ENCODE measurements at regions not wholly inside any gene's neighbourhood (a gene's known extent, or its start where the extent isn't known, plus 50 kb on each side); places are given as distances from the start of the nearest gene placed in this dataset.

GRCh38 chr1:166283600-166283999, 116.8 kb upstream of the FAM78B start:
- Histone ChIP-seq H3K27me3 (ENCODE audit: insufficient read depth, poor library complexity, severe bottlenecking) (no peaks in the 10 kb centered on the region), H3K4me3 (replicated peaks; ENCODE audit: insufficient read depth, low read length) (no peak overlapping the region), H3K27ac (replicated peaks) (no peak overlapping the region)
- TF ChIP-seq CTCF (IDR thresholded peaks at IDR 0.05; ENCODE audit: insufficient read depth, low read length) (no peak), REST (IDR thresholded peaks at IDR 0.05; ENCODE audit: insufficient replicate concordance, low read depth) (no peak), SPI1 (IDR thresholded peaks at IDR 0.05; ENCODE audit: borderline replicate concordance, low read depth) (no peak), GABPA (IDR thresholded peaks at IDR 0.05; ENCODE audit: low read depth) (no peak), POLR2AphosphoS5 (IDR thresholded peaks at IDR 0.05; ENCODE audit: low read depth) (no peak)
- DNase-seq (ENCODE audit: low read depth in 1 of 2, low spot score in 1 of 2) = no peak

GRCh38 chr1:166289309-166290050, 122.7 kb upstream of the FAM78B start:
- no peak for TF ChIP-seq REST (IDR thresholded peaks at IDR 0.05; ENCODE audit: insufficient replicate concordance, low read depth)
- TF ChIP-seq POLR2AphosphoS5 (IDR thresholded peaks at IDR 0.05; ENCODE audit: low read depth) = no peak
- no peak for DNase-seq (ENCODE audit: low read depth in 1 of 2, low spot score in 1 of 2)
- no peaks in the 10 kb centered on the region for H3K27me3 ChIP-seq (ENCODE audit: insufficient read depth, poor library complexity, severe bottlenecking)
- no peak overlapping the region for H3K4me3 ChIP-seq (replicated peaks; ENCODE audit: insufficient read depth, low read length)
- no peak overlapping the region for H3K27ac ChIP-seq (replicated peaks)

GRCh38 chr1:166295656-166296055, 128.9 kb upstream of the FAM78B start:
- TF ChIP-seq CTCF (IDR thresholded peaks at IDR 0.05; ENCODE audit: insufficient read depth, low read length) (no peak), GABPA (IDR thresholded peaks at IDR 0.05; ENCODE audit: low read depth) (no peak), POLR2AphosphoS5 (IDR thresholded peaks at IDR 0.05; ENCODE audit: low read depth) (no peak), REST (IDR thresholded peaks at IDR 0.05; ENCODE audit: insufficient replicate concordance, low read depth) (no peak), SPI1 (IDR thresholded peaks at IDR 0.05; ENCODE audit: borderline replicate concordance, low read depth) (no peak)
- DNase-seq (ENCODE audit: low read depth in 1 of 2, low spot score in 1 of 2) = no peak
- Histone ChIP-seq H3K27me3 (ENCODE audit: insufficient read depth, poor library complexity, severe bottlenecking) (no peaks in the 10 kb centered on the region), H3K4me3 (replicated peaks; ENCODE audit: insufficient read depth, low read length) (no peak overlapping the region), H3K27ac (replicated peaks) (no peak overlapping the region)
